ENCODE measurements at regions not wholly inside any gene's neighbourhood (a gene's known extent, or its start where the extent isn't known, plus 50 kb on each side); places are given as distances from the start of the nearest gene placed in this dataset.
"Not testable (repeated sequence)": the region's sequence is repeated elsewhere in the genome, so short reads cannot be mapped to it uniquely, and the experiment has no call there.

- Mint-ChIP-seq H3K4me3 (no peak overlapping the region), H3K36me3 (no peaks in the 10 kb centered on the region), H3K27ac (no peak overlapping the region), H3K27me3 (peaks cover 24% of the 10 kb centered on the region), H3K9me3 (ENCODE audit: low read depth) (peaks cover 5% of the 10 kb centered on the region), H3K4me1 (no peaks in the 10 kb centered on the region)
- DNase-seq (no peak), ATAC-seq (no peak)
- CTCF ChIA-PET, result no interaction called here
These were observed 89.5 kb upstream of the RFLNA start for GRCh38 chr12:124205405-124205804.

- Mint-ChIP-seq H3K9me3 (ENCODE audit: low read depth) (no peaks in the 10 kb centered on the region), H3K4me1 (no peaks in the 10 kb centered on the region)
- CTCF ChIA-PET, result no interaction called here
These were observed 87.8 kb upstream of the RFLNA start for GRCh38 chr12:124207049-124207448.

GRCh38 chr12:124207617-124208016 is 87.3 kb upstream of the RFLNA start:
- H3K4me1 Mint-ChIP-seq, result no peaks in the 10 kb centered on the region
- DNase-seq (no peak), ATAC-seq (no peak)
- H3K27me3 Mint-ChIP-seq, result peaks cover 22% of the 10 kb centered on the region
- H3K27ac Mint-ChIP-seq, result no peak overlapping the region
- no peaks in the 10 kb centered on the region for H3K9me3 Mint-ChIP-seq (ENCODE audit: low read depth)
- H3K36me3 Mint-ChIP-seq, result no peaks in the 10 kb centered on the region
- CTCF ChIA-PET, result no interaction called here
- H3K4me3 Mint-ChIP-seq, result no peak overlapping the region

More at GRCh38 chr12:124207049-124207448, 87.8 kb upstream of the RFLNA start:
- H3K27me3 Mint-ChIP-seq, result peaks cover 22% of the 10 kb centered on the region
- DNase-seq, result no peak
- no peak for ATAC-seq
- H3K27ac Mint-ChIP-seq, result no peak overlapping the region
- H3K36me3 Mint-ChIP-seq, result no peaks in the 10 kb centered on the region
- no peak overlapping the region for H3K4me3 Mint-ChIP-seq

DNA sequence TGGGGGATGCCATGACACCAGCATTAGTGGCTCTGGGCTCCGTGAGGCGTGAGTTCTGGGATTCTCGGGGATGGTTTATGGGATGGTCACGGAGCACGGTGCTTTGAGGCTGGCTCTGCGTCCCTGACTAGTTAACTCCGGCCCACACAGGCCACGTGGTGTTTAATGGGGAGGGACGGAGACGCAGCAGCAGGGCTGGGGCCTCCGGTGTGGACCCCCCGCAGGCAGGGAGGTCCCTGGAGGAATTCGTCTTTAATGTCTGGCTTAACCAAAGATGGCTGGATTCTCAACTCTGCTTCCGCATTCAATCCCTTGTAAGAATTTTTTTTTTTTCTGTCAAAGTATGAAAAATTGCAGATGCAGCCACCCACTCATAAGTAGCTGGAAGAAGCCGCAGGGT is 86.4 kb upstream of the RFLNA start:
- Mint-ChIP-seq H3K9me3 (ENCODE audit: low read depth) (peaks cover 1% of the 10 kb centered on the region), H3K27me3 (peaks cover 20% of the 10 kb centered on the region), H3K27ac (no peak overlapping the region), H3K4me3 (no peak overlapping the region), H3K4me1 (no peaks in the 10 kb centered on the region), H3K36me3 (no peaks in the 10 kb centered on the region)
- DNase-seq (no peak), ATAC-seq (no peak)
- CTCF ChIA-PET, result no interaction called here

- Mint-ChIP-seq H3K4me1 (no peaks in the 10 kb centered on the region), H3K9me3 (ENCODE audit: low read depth) (peaks cover 10% of the 10 kb centered on the region), H3K36me3 (no peaks in the 10 kb centered on the region), H3K4me3 (no peak overlapping the region), H3K27me3 (peaks cover 13% of the 10 kb centered on the region), H3K27ac (no peak overlapping the region)
- DNase-seq, result no peak
- no peak for ATAC-seq
- CTCF ChIA-PET, result interaction anchor here (0.6 kb wide), 1 partner anchor 563 kb away, joined by 3 read pairs; no protein-coding TSS in a partner anchor
These were observed 83.8 kb upstream of the RFLNA start for GRCh38 chr12:124210991-124211577.

DNA sequence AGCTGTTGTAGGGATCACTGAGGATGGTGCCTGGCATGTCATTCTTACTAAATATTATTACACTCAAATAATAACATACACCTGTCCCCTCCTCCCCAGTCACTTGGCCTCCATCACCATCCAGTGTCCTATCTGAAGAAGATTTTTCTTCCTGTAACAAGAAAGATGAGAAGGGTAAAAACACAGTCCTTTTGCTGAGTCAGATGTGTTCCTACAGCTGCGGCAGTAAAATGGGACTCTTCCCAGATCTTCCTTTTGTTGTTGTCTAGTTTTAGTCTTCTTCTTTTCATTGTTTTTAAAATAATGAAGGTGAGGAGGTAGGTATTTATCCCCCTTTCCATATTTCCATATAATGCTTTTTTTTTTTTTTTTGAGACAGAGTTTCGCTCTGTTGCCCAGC is 83.1 kb upstream of the RFLNA start:
- DNase-seq (no peak), ATAC-seq (no peak)
- CTCF ChIA-PET, result no interaction called here
- peaks cover 9% of the 10 kb centered on the region for H3K27me3 Mint-ChIP-seq
- no peak overlapping the region for H3K4me3 Mint-ChIP-seq
- H3K9me3 Mint-ChIP-seq (ENCODE audit: low read depth), result peaks cover 13% of the 10 kb centered on the region
- H3K27ac Mint-ChIP-seq, result no peak overlapping the region
- H3K36me3 Mint-ChIP-seq, result no peaks in the 10 kb centered on the region
- no peaks in the 10 kb centered on the region for H3K4me1 Mint-ChIP-seq

DNA sequence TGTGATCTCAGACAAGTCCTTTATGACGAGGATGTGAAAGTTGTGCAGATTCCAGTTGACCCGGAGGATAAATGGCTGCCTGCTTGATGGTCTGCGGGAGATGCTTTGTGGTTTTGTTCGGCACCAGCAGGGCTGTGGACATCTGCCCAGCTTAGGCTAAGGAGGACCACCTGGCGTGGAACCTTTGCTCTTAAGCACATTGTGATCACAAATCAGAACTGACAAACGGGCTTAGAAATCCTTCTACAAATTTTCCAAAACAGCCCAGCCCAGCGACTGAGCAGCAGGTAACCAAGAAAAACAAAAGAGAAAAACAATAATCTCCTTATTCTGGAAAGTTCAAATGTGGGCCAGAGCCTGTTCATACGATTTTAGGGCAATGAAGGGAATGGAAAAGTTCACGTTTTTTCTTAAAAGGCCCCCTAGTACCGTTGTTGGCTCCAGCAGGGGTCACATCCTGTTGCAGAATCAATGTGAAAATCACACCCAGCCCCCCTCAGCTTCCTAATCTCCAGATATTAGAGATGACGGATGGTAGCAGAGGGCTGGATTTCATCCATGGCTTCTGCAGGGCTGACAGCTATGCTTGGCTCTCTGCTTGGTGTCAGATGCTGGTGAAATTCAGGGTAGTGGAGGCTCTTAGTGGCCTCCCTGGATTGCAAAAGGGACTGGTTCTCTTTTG is 81.1 kb upstream of the RFLNA start:
- no peak for DNase-seq
- Mint-ChIP-seq H3K4me3 (no peak overlapping the region), H3K27me3 (peaks cover 4% of the 10 kb centered on the region), H3K36me3 (no peaks in the 10 kb centered on the region), H3K27ac (no peak overlapping the region), H3K9me3 (ENCODE audit: low read depth) (peaks cover 13% of the 10 kb centered on the region), H3K4me1 (no peaks in the 10 kb centered on the region)
- no peak for ATAC-seq
- CTCF ChIA-PET, result no interaction called here

GRCh38 chr12:124214574-124214973 is 80.3 kb upstream of the RFLNA start:
- H3K36me3 Mint-ChIP-seq, result no peaks in the 10 kb centered on the region
- no peak for DNase-seq
- H3K27ac Mint-ChIP-seq, result no peak overlapping the region
- H3K4me3 Mint-ChIP-seq, result no peak overlapping the region
- H3K27me3 Mint-ChIP-seq, result peaks cover 4% of the 10 kb centered on the region
- CTCF ChIA-PET, result no interaction called here
- H3K9me3 Mint-ChIP-seq (ENCODE audit: low read depth), result peaks cover 13% of the 10 kb centered on the region
- no peaks in the 10 kb centered on the region for H3K4me1 Mint-ChIP-seq
- no peak for ATAC-seq

DNA sequence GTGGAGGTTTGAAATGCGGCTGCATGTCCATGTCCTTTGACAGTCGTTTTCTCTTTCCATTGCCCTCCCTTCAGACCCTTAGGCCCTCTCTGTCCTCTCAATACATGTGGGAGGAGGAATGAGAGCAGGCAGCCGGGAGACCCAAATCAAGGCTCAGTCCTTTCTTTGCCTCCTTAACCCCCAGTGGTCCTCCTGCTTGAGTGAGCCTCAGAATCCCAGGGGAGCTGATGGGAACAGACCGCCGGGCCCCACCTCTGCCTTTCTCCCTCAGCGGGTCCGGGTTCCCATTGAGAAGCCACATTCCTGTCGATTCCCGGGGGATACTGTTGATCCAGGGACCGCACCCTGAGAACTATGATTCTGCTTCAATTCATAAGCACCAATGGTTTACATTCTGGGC is 77.9 kb upstream of the RFLNA start:
- Mint-ChIP-seq H3K4me1 (no peaks in the 10 kb centered on the region), H3K9me3 (ENCODE audit: low read depth) (peaks cover 16% of the 10 kb centered on the region), H3K4me3 (no peak overlapping the region), H3K36me3 (no peaks in the 10 kb centered on the region), H3K27me3 (peaks cover 3% of the 10 kb centered on the region), H3K27ac (no peak overlapping the region)
- CTCF ChIA-PET, result no interaction called here
- DNase-seq, result no peak
- no peak for ATAC-seq

- no peak for DNase-seq
- H3K9me3 Mint-ChIP-seq (ENCODE audit: low read depth), result peaks cover 16% of the 10 kb centered on the region
- H3K27me3 Mint-ChIP-seq, result peaks cover 3% of the 10 kb centered on the region
- H3K36me3 Mint-ChIP-seq, result no peaks in the 10 kb centered on the region
- CTCF ChIA-PET, result interaction anchor here (0.8 kb wide), 1 partner anchor 9 kb away, joined by 3 read pairs; no protein-coding TSS in a partner anchor
- no peak for ATAC-seq
- H3K4me3 Mint-ChIP-seq, result no peak overlapping the region
- H3K4me1 Mint-ChIP-seq, result no peaks in the 10 kb centered on the region
- no peak overlapping the region for H3K27ac Mint-ChIP-seq
These were observed 77.2 kb upstream of the RFLNA start for GRCh38 chr12:124217508-124218242.

DNA sequence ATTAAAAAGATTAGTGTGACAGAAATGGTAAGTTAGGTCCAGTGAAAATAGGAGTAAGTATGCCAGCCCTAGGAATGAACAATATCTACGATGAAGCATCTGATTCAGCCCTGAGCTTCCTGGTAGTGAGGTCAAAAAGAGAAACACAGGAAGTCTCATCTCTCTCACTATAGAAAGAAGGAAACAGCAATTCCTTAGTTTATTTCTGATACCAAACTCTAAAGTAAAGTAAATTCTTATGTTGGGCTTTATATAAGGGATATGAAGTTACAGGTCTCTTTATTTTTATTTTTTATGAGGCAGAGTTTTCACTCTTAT is 76.7 kb upstream of the RFLNA start:
- no peak overlapping the region for H3K27ac Mint-ChIP-seq
- H3K36me3 Mint-ChIP-seq, result no peaks in the 10 kb centered on the region
- DNase-seq (no peak), ATAC-seq (no peak)
- H3K9me3 Mint-ChIP-seq (ENCODE audit: low read depth), result peaks cover 16% of the 10 kb centered on the region
- H3K27me3 Mint-ChIP-seq, result peaks cover 4% of the 10 kb centered on the region
- CTCF ChIA-PET, result interaction anchor here (0.8 kb wide), 1 partner anchor 8 kb away, joined by 3 read pairs; no protein-coding TSS in a partner anchor
- peaks cover under 1% of the 10 kb centered on the region for H3K4me1 Mint-ChIP-seq
- H3K4me3 Mint-ChIP-seq, result no peak overlapping the region

- peaks cover 14% of the 10 kb centered on the region for H3K9me3 Mint-ChIP-seq (ENCODE audit: low read depth)
- H3K36me3 Mint-ChIP-seq, CTCF ChIA-PET, ATAC-seq, H3K27me3 Mint-ChIP-seq, DNase-seq, H3K27ac Mint-ChIP-seq, H3K4me1 Mint-ChIP-seq, H3K4me3 Mint-ChIP-seq: not testable (repeated sequence)
These were observed 76.2 kb upstream of the RFLNA start for GRCh38 chr12:124218650-124219049.

DNA sequence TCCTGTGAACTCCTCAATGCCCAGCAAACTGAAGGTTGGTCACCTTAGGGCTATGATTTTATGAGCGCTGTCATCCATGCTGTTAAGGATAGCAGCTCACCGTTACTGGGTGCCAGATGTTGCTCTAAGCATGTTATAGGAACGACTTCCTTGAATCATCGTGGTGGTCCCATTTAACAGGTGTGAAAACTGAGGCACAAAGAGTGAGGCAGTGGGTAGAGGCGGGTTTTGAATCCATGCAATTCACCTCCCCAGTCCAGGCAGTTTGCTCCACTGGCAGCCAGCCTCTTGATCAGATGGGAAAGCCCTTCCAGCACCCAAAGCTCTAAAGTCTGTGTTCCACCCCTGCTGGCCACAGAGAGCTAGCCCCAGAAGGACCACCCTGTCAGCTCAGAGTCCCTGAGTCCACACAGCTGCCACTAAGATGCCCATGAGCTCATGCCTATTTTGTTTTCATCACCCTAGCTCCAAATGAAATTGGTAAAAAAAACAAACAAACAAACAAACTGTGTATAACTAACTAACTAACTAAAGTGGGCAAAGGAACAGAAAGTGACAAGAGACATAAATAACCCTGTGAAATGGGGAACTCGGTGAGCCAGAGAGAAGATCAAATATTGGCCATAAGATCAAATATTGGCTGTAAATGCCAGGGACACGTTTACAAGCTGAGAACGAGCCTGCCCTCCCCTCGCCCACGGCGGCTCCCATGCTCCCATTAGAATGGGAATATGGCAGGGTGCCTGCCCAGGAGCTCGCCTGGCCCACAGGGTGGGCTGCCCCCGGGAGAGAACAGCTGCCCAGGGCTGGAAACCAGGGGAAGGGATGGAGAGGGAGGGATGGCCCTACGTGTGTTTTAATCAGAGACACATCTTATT is 72.3 kb upstream of the RFLNA start:
- Mint-ChIP-seq H3K27me3 (peaks cover 26% of the 10 kb centered on the region), H3K27ac (no peak overlapping the region), H3K4me1 (peaks cover 8% of the 10 kb centered on the region), H3K36me3 (no peaks in the 10 kb centered on the region), H3K9me3 (ENCODE audit: low read depth) (peaks cover 4% of the 10 kb centered on the region), H3K4me3 (no peak overlapping the region)
- DNase-seq (no peak), ATAC-seq (no peak)
- CTCF ChIA-PET, result no interaction called here
